ENCODE measurements at regions not wholly inside any gene's neighbourhood (a gene's known extent, or its start where the extent isn't known, plus 50 kb on each side); places are given as distances from the start of the nearest gene placed in this dataset.

DNA sequence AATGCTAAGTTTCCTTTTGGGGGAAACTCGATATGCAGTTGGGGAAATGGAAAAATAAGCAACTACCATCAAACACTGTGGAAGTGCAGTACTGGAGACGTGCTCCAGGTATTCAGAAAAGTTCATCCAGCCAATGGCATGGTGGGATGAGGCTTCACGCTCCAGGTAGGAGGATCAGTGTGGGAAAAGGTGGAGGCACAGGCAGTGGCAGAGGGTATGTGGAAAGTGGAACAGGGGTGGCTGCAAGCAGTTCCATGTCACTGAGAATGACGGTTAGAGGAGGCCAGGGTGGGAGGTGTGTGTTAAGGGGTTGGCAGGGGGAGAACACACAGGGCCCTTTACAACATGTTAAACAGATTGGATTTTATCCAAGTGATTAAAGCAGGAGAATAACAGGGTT is 105.1 kb upstream of the NCAM1 start:
- TF ChIP-seq, protein P1, sequence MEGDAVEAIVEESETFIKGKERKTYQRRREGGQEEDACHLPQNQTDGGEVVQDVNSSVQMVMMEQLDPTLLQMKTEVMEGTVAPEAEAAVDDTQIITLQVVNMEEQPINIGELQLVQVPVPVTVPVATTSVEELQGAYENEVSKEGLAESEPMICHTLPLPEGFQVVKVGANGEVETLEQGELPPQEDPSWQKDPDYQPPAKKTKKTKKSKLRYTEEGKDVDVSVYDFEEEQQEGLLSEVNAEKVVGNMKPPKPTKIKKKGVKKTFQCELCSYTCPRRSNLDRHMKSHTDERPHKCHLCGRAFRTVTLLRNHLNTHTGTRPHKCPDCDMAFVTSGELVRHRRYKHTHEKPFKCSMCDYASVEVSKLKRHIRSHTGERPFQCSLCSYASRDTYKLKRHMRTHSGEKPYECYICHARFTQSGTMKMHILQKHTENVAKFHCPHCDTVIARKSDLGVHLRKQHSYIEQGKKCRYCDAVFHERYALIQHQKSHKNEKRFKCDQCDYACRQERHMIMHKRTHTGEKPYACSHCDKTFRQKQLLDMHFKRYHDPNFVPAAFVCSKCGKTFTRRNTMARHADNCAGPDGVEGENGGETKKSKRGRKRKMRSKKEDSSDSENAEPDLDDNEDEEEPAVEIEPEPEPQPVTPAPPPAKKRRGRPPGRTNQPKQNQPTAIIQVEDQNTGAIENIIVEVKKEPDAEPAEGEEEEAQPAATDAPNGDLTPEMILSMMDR (IDR thresholded peaks at IDR 0.05) = no peak
- no peak for TF ChIP-seq POLR2A (IDR thresholded peaks at IDR 0.05)
